ENCODE measurements at regions not wholly inside any gene's neighbourhood (a gene's known extent, or its start where the extent isn't known, plus 50 kb on each side); places are given as distances from the start of the nearest gene placed in this dataset.
"Not testable (repeated sequence)": the region's sequence is repeated elsewhere in the genome, so short reads cannot be mapped to it uniquely, and the experiment has no call there.

- DNase-seq, result no peak
Observed at GRCh38 chr2:57372237-57372984, 674.2 kb upstream of the VRK2 start.

DNA sequence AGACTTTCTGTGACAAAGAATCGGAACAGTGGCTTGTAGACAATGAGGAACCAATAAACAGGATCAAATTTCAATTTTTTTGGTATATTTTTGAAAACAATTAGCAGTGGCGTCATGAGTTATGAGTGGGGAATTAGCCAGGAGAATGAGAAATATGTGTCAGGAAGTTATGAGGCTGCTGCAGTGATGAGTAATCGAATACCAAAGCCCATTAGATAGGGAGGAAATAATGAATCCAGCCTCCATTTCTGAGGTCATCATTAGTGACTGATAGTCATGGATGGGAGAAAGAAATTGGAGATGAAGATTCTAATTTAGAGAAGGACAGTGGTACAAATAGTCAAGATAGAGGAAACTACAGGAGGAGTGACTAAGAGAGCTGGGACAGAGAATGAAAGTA, 673.1 kb upstream of the VRK2 start:
- no peak for DNase-seq

- no peak for DNase-seq
Observed at GRCh38 chr2:57376985-57377384, 669.6 kb upstream of the VRK2 start.

GRCh38 chr2:57386305-57386704, 660.3 kb upstream of the VRK2 start:
- DNase-seq, result no peak

DNA sequence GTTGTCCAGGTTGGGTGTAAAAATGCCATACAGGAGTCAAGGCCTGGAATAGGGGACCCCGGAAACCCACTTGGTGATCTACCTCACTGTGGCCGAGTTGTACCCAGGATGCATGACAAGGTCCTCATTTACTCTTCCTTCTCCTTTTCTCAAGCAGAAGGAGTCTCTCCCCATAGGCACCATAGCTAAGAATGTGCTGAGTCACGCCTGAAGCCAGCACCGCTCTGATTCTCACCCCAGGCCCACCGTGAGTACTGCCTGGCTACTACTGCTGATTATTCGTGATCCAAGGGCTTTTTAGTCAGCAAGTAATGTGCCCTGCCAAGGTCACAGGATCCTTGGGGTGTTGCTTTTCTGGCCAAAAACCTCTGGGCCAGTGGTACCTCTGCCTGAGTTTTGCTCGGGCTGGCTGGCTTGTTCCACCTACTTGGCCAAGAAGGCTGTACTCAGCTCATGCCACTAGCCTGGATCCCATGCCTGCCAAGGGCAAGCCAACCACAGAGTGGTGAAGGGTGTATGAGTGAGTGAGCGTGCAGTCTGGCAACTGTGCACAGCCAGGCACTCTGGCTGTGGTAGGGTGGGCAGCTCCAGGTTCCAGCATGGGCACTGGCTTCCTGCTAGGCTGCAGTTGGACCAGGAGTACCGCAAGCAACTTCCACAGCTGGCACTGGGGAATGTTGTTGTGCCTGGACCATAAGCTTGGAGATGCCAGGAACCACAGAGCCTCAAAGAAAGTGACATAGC, 650.1 kb upstream of the VRK2 start:
- no peak for DNase-seq

DNA sequence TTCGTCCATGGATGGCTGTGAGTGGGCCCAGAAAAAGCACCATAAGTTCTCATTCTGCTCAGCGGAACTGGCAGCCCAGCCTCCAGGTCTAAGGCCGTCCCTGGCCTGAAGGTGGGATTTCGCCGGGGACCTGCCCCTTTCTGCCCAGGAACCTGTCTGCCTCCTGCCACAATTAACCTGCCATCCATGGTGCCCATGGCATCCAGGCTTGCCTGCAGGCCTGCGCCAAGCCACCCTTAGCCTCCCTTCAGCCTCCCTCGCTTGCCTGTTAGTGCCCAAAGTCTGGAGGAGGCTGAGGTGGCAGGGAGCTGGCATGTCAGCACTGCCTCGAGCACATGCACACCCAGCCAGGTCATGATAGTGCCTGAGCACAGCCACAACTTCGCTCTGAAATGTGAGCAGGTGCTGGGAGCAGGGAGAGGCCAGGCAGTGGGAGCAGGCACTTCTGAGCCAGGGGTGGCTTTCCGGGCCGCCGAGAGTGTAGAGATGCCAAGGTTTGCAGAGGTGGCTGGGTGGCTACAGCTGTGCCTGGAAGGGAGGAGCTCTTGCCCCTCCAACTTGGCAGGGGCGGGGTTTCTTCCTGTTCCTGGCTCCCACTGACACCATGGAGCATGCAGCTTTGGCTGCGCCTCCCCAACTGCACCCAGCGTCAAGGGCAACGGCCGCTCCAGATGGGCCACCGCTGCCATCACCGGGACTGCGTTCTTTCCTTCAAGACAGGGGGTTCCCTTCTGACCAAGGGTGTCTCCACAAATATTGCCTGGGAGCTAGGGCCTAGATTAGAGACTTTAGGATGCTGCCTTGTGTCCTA, 648.9 kb upstream of the VRK2 start:
- DNase-seq, result no peak

GRCh38 chr2:57399057-57399456, 647.5 kb upstream of the VRK2 start:
- DNase-seq, result no peak

GRCh38 chr2:57402096-57402495, 644.5 kb upstream of the VRK2 start:
- DNase-seq, result no peak

- DNase-seq, result no peak
Observed at GRCh38 chr2:57402755-57403154, 643.9 kb upstream of the VRK2 start.

GRCh38 chr2:57407772-57408201, 638.8 kb upstream of the VRK2 start:
- DNase-seq, result no peak

GRCh38 chr2:57408587-57408986, 638.0 kb upstream of the VRK2 start:
- no peak for DNase-seq

GRCh38 chr2:57417007-57417406, 629.6 kb upstream of the VRK2 start:
- no peak for DNase-seq

GRCh38 chr2:57418859-57419346, 627.7 kb upstream of the VRK2 start:
- DNase-seq, result not testable (repeated sequence)

GRCh38 chr2:57429831-57430230, 616.8 kb upstream of the VRK2 start:
- DNase-seq, result no peak

DNA sequence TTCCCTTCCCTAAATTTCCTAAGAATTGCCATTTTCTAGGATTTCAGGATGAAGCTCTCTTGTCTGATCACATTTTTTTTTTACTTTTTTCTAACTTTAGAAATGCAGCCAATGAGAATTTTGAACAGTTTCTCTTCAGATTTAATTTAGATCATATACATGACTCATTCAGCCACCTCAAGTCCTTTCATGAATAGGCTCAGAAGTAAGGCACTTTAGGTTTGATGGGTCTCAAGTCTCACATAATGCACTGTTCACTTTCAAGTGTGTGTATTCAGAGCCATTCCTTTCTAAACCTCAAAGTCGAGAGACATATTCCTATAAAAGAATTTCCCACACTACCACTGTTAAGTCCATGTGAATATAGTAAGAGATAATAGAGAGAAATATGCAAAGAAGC, 614.1 kb upstream of the VRK2 start:
- DNase-seq, result no peak

DNA sequence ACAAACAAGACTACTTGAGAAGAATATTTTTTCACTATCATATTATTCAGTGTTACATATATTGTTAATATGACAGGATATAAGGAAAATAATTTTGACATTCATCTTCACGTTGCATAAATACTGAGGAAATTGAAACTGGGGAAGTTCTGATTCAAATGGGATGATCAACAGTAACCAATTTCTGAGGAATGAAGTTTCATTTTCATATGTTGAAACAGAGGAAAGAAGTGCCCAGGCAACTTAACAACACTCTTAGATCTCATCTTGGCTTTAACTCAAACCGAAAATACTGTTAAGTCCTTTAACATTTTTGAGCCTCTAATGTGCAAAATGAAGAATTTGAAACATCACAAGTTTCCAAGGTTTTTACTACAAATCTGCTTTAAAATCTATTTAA, 612.2 kb upstream of the VRK2 start:
- DNase-seq, result no peak

DNA sequence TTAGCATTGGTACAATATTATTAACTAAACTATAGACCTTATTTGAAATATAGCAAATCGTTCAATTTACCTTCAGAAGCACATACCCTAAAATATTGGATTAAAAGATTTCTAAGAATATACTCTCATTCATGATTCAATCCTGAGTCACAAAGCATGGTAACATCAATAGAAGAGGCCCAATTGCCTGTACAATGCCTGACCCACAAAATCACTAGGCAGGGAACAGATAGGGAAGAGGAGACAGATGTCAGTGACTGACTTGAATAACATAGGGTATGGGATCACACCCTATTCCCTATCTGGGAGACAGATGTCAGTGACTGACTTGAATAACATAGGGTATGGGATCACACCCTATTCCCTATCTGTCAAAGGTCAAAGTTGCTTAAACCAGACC, 611.6 kb upstream of the VRK2 start:
- DNase-seq, result no peak

GRCh38 chr2:57437077-57437476, 609.5 kb upstream of the VRK2 start:
- no peak for DNase-seq

DNA sequence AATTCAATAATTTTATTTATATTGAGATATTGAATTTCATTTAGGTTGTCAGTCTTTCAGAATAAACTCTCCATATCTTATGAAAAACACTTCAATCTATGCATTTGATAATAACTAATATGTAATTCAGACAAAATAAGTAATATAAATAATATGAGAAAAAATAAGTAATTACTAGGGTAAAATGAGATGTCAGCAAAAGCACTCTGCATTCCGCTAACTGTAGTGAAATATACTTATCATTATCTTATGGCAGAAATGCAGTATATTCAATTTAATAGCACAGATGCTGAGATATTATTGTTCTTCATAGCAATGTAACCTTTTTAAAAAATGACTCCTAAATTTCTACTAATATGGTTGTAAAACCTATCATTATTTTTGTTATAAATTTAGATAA, 606.2 kb upstream of the VRK2 start:
- no peak for DNase-seq

DNA sequence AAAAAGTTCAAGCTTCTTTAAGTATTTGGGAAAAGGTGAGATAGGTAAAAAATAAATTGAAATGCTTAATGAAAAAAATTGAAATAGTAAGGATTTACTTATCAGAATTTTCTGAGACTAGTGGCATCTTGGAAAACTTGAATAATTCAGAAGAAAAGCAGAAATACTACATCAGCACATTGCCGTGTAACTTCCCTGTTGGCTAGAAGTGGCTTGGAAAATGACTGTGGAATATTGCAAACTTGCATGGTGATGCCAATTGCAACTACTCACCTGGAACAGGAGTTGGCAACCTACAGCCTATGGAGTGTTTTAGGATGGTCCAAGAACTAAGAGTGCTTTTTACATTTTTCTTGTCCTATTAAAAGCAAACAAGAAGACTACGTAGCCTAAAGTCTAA, 603.5 kb upstream of the VRK2 start:
- DNase-seq, result no peak

DNA sequence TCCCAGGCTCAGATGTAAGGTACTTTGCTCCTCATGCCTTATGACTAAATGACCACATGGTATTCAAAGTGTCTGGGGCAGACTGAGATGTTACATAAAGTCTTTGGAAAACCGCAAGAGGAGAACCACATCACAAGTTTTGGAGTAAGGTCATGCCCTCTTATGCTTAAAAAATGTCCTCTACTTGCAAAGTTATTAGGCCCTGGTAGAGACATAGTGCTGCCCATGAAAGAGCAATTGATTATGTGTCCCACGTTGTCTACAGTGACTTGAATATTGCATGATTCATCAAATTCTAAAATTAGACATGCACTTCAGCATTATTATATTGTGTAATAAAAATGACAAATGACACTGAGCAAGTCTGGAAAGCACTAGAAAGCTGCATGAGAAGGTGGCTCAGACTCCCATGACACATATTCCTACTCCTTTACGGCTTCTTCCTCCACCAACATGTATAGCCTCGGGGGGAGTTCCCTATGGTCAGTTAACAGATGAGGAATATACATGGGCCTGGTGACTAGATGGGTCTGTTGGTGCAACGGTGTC, 602.6 kb upstream of the VRK2 start:
- DNase-seq, result no peak

GRCh38 chr2:57444752-57445430, 601.7 kb upstream of the VRK2 start:
- no peak for DNase-seq

DNA sequence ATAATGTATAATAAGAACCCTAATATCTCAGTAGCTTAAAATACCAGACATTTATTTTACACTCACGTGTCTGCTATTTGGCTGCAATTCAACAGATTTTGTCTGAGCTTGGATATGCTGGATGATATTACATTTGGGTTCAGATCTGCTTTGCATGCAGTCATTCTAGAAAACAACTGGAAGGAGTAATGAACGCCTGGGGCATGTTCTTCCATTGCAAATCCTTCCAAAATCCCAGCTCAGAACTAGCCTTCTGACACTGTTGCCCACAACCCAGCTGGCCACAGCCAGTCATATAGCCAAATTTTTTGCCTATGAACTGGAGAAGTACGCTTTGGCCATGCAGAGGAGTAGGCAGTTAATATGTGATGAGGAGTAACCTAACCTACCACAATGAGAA, 597.8 kb upstream of the VRK2 start:
- no peak for DNase-seq

Measured in 8988T (cell line).